SHP77 treated with DMSO at 0.1 percent for 48 hours (cell line): ENCODE measurements at regions not wholly inside any gene's neighbourhood (a gene's known extent, or its start where the extent isn't known, plus 50 kb on each side); places are given as distances from the start of the nearest gene placed in this dataset.

Source experiments
- DNase-seq: peaks from one replicate; lab custom pipeline; 2025; lab: John Stamatoyannopoulos, UW

DNA sequence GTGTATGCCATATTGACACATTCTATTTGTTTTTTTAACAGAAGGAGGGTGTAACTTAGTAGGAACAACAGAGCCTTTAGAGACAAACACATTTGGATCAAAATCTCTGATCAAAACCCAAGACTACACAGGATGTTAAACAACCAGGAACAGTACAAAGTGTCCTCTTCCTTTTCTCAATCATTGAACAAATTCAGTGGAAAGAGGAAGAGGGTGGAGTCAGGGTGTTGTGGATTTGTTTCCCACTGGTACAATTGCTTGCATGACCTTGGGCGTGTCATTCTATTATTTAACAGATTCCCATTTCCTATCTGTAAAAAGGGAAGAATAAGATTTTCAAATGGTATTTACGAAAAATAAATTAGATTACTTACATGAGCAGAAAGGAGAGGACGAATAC lies 1162.8 kb upstream of the PRKX start:
- no peak for DNase-seq

DNA sequence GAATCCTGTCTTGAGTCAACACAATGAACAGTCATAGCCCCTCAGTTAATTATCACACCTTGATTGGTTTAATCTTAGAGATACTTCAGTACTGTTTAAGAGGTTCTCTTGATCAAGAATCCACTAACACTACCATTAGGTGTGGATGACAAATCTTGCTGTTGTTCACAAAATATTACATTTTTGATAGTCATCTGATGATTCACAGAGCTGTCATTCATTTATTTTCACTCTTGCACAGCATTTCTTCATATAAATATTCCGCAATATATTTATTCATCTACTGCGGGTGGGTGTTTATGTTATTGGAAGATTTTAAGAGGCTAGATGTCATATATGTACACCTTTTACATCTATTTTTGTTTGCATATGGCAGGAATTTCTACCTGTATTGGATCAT lies 1138.1 kb upstream of the PRKX start:
- no peak for DNase-seq

- DNase-seq, result no peak
These were observed 1136.9 kb upstream of the PRKX start for GRCh38 chrX:4850312-4850711.

- no peak for DNase-seq
These were observed 1130.9 kb upstream of the PRKX start for GRCh38 chrX:4844376-4844775.

GRCh38 chrX:4841216-4841745 lies 1127.8 kb upstream of the PRKX start:
- DNase-seq, result no peak

- no peak for DNase-seq
These were observed 1118.1 kb upstream of the PRKX start for GRCh38 chrX:4831574-4831973.

GRCh38 chrX:4830880-4831557 lies 1117.6 kb upstream of the PRKX start:
- DNase-seq, result no peak

DNA sequence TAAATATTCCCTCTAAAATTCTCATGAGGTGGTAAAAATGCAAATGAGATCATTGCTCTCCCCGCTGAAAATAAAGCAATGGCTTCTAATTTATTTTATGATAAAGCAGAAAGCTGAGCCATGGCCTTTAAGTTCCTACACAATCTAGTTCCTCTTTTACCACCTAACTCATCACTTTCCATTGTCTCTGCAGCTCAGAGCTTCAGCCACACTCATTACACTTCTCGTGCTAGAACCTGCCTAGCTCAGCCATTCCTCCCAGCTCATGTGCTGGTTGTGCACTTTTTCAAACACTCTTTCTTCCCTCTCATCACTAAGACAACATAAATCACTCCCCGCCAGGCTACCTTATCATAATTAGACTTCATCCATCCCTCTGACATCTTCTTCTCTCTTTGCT lies 1112.1 kb upstream of the PRKX start:
- no peak for DNase-seq

- no peak for DNase-seq
These were observed 1096.1 kb upstream of the PRKX start for GRCh38 chrX:4809571-4809970.

- no peak for DNase-seq
These were observed 1092.1 kb upstream of the PRKX start for GRCh38 chrX:4805502-4805901.

DNA sequence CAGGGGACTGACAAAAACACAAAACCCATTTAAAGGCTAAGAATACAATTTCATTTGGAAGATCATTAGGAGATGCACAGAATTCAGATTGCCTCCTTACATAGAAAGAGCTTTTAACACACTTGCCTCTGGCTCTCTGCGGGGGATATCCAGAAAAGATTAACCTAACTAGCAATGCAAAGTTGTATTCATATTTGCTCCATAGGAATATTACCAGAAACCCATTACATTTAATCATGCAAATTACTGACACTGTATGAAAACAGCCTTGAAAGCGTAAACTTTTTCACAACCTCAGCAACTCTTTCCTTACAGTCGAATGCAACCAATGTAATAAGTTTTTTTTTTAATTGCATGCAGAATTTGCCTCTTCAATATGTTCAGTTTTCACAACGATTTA lies 1087.3 kb upstream of the PRKX start:
- DNase-seq, result no peak

DNA sequence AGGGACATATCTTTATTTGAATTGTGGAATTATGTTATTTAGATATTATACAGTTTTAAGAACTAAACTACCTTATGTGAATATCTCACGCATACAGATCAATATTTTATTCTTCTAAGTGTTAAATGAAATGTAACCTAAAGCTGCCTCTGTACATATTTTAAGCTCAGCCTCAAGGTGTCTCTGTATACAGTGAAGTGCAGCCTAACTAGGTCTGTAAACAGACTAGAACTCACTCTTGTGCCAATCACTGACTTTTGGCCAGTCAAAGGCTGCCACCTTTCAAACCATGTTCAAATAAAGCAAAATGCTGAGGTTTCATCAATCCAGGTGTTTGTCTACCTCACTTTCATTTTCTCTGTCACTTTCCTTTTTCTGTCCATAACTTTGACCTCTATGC lies 1074.5 kb upstream of the PRKX start:
- DNase-seq, result no peak

DNA sequence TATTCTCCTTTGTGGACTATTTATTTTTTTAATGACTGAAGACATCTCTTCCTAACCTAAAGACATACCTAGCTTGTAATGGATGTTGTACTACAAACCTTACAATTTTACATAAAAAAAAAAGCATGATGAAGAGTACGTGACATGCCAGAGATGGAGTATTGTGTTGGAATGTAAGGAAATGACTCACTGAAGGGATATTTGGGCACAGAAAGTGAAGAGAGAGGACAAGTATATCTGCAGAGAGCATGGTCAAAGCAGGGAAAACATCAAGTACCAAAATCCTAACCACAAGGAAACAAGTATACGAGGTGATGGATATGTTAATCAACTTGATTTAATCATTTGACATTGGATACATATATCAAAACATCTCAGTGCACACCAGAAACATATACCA lies 1051.4 kb upstream of the PRKX start:
- DNase-seq, result no peak

- DNase-seq, result no peak
These were observed 1048.7 kb upstream of the PRKX start for GRCh38 chrX:4762196-4762595.

- DNase-seq, result no peak
These were observed 1041.6 kb upstream of the PRKX start for GRCh38 chrX:4754878-4755604.

- DNase-seq, result no peak
These were observed 1027.6 kb upstream of the PRKX start for GRCh38 chrX:4741024-4741423.

DNA sequence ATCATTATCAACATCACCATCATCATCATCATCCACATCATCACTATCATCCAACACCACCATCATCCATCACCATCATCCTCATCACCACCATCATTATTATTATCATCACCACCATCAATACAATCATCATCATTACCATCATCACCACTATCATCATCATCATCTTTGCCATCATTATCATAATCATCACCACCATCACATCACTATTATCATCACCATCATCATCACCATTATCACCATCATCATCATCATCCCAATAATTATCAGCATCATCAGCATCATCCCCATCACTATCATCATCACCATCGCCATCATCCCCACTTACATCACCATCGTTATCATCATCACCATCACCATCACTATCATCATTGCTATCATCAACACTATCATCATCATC lies 1021.9 kb upstream of the PRKX start:
- DNase-seq, result no peak

DNA sequence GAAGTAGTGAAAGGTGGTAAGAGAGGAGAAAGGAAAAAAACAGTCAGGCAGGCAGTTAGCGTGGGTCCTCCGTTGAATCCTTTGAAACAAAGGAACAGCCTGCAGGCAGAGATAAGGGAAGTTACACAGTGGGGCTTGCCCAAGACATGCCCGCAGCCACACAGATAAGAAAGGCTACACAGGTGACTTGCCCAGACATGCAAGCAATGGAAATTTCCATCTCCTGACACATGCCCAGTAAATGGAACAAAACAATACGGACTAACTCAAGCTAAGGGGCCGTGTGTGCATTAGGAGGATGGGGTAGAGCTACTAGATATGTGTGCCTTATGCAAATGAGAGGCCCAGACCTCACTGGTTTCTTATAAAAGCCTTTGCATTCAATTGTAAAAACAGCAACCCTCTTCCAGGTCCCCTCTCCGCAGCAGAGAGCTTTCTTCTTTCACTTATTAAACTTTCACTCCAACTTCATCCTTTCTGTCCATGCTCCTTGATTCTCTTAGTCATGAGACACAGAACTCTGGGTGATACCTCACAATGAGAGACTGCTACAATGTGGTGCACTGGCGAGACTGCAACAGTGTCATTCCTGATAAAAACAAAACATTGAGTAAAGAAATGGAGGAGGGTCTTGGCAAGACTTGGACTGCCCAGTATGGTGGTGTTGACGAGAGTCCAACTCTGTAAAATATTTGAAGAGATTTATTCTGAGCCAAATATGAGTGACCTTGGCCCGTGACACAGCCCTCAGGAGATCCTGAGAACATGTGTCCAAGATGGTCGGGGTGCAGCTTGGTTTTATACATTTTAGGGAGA lies 997.4 kb upstream of the PRKX start:
- no peak for DNase-seq

- no peak for DNase-seq
These were observed 995.7 kb upstream of the PRKX start for GRCh38 chrX:4708970-4709760.

DNA sequence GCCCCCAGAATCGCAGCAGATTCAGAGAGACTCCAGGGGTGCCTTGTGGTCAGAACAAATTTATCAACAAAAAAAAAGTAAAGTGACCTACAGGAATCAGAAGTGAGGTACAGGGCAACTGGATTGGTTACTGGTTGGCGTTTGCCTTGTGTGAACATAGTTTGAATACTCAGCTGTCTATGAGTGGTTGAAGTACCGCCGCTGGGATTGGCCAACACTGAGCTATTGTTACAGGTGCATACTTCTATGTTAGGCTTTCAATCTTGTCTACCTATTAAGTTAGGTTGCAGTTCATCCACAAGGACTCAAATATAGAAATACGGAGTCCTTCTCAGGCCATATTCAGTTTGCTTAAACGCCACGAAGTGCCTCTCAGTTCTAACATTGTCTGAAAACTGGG lies 993.5 kb upstream of the PRKX start:
- DNase-seq, result no peak

DNA sequence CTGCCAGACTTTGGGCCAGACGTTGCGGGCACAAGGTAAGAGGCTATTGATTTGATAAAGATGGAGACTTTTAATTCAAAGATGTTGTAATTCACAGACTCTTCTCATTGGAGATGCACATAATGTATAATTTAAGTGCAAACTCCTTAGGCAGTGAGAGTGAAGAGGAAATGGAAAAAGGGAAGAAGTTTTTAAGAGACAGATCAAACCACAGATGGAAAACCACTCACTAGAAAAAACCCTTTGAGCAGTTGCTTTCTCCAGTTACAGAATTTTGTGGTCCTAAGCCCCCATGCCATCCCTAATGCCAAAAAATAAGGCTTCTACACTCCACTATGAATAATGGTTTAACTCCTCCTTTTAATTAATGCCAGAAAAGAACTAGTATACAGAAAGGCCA lies 977.1 kb upstream of the PRKX start:
- no peak for DNase-seq

GRCh38 chrX:4682636-4683035 lies 969.2 kb upstream of the PRKX start:
- no peak for DNase-seq
